ENCODE measurements at regions not wholly inside any gene's neighbourhood (a gene's known extent, or its start where the extent isn't known, plus 50 kb on each side); places are given as distances from the start of the nearest gene placed in this dataset.

DNA sequence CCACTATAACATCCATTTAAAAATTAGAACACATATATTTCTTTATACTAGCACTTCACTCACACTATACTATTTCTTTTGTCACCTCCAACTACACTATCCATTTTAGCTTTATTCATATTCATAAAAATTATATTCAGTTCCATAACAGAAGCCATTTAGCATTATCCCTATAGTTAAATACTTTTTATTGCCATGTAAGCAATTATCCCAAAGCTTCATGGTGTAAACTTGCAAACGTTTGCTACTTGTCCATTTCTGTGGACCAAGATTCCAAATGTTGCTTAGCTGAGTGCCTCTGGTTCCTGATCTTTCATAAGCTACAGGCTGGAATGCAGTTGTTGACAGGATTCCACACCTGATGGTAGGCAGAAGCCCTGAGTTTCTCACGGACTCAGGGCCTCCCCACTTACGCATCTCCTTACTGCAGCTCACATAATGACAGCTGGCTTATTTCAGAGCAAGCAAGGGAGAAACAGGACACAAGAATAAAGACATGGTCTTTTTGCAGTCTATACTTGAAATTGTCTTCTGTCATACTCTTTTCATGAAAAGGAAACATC lies 1584.8 kb downstream of the SLITRK5 start:
- CTCF ChIA-PET, result no interaction called here
- H3K27me3 Mint-ChIP-seq, result no peaks in the 10 kb centered on the region
- no peak for DNase-seq
- H3K9me3 Mint-ChIP-seq (ENCODE audit: low read depth), result peaks cover 18% of the 10 kb centered on the region
- no peaks in the 10 kb centered on the region for H3K4me1 Mint-ChIP-seq
- no peaks in the 10 kb centered on the region for H3K36me3 Mint-ChIP-seq
- H3K4me3 Mint-ChIP-seq, result no peak overlapping the region
- ATAC-seq, result no peak
- H3K27ac Mint-ChIP-seq, result no peak overlapping the region

DNA sequence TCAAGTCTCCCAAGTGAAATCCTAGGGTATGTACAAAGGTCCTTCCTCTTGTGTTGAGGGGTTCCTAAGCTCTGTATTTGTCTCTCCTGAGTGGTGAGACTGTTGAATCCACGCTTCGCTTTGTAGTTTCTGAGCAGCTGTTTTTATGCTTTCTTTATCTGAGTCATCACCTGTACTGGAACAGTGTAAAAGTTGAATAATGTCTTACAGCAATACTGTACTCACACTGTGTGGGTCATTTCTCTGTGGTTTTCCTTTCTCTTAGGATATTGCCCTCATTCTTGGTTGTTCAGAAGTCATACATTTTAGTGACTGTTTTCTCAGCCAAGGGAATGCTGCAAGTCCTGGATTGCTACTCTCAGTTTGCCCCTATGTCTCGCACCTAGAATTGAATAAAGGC lies 1596.6 kb downstream of the SLITRK5 start:
- peaks cover 8% of the 10 kb centered on the region for H3K9me3 Mint-ChIP-seq (ENCODE audit: low read depth)
- DNase-seq (no peak), ATAC-seq (no peak)
- no peaks in the 10 kb centered on the region for H3K36me3 Mint-ChIP-seq
- no peak overlapping the region for H3K27ac Mint-ChIP-seq
- H3K4me3 Mint-ChIP-seq, result no peak overlapping the region
- H3K4me1 Mint-ChIP-seq, result no peaks in the 10 kb centered on the region
- CTCF ChIA-PET, result no interaction called here
- H3K27me3 Mint-ChIP-seq, result no peaks in the 10 kb centered on the region

DNA sequence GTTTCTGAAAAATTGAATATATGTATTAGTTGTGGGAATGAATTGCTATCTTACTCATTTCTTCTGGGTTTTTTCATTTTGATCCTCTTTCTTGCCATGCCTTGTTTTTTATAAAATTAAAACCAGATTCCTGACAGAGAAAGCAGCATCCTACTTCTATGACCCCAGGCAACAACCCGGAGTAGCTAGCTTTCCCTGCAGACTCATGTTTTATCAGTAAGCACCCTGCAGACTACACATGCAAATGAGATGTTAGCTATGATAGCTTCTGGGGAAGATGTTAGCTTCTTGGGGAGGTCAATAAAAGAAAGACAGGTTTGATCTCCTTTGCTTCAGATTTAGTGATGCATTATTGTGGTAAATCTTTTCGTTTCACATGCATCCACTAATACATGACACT lies 1598.6 kb downstream of the SLITRK5 start:
- Mint-ChIP-seq H3K36me3 (no peaks in the 10 kb centered on the region), H3K27me3 (no peaks in the 10 kb centered on the region), H3K4me1 (no peaks in the 10 kb centered on the region), H3K9me3 (ENCODE audit: low read depth) (peaks cover 8% of the 10 kb centered on the region), H3K4me3 (no peak overlapping the region), H3K27ac (no peak overlapping the region)
- CTCF ChIA-PET, result no interaction called here
- DNase-seq (no peak), ATAC-seq (no peak)

DNA sequence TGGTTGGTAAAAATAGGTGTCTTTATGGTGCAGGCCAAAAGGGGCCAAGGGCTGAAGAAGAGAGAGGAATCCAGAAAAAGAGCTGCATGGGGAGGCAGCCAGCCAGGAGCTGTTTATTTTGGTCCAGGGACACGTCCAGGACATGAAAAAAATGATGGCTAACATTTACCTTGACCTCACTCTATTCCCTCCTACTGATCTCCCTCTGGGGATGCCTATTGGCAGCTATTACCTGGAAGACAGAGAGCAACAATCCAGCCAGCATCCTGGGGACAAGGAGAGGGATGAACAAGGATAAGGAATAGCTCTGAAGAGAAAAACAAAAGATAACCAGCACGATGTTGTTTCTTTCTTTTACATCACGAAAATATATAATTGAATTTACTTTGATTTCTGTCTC lies 1599.6 kb downstream of the SLITRK5 start:
- no peaks in the 10 kb centered on the region for H3K36me3 Mint-ChIP-seq
- no peak for ATAC-seq
- no peak overlapping the region for H3K27ac Mint-ChIP-seq
- H3K9me3 Mint-ChIP-seq (ENCODE audit: low read depth), result peaks cover 8% of the 10 kb centered on the region
- DNase-seq, result no peak
- no peak overlapping the region for H3K4me3 Mint-ChIP-seq
- no peaks in the 10 kb centered on the region for H3K27me3 Mint-ChIP-seq
- no peaks in the 10 kb centered on the region for H3K4me1 Mint-ChIP-seq
- CTCF ChIA-PET, result no interaction called here

DNA sequence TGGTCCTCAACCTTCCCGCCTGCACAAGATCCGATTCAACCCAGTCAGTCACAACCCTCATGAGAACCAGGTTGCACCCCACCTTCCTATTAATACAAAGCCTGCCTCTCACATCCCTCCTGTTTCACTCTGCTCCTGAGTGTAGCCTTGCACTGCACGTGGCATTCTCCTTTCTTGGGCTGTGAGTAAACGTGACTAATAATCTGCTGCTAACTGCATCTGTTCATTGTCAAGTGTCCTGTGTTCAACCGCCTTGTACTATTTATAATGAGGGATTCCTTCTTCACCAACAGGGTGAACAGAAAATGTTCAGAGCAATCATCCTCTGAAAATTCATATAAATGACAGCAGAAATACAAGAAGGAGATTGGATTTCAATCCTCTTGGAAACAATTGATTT lies 1608.2 kb downstream of the SLITRK5 start:
- H3K27ac Mint-ChIP-seq, result no peak overlapping the region
- DNase-seq, result no peak
- H3K4me3 Mint-ChIP-seq, result no peak overlapping the region
- ATAC-seq, result no peak
- H3K9me3 Mint-ChIP-seq (ENCODE audit: low read depth), result peaks cover 23% of the 10 kb centered on the region
- CTCF ChIA-PET, result no interaction called here
- H3K36me3 Mint-ChIP-seq, result no peaks in the 10 kb centered on the region
- no peaks in the 10 kb centered on the region for H3K4me1 Mint-ChIP-seq
- H3K27me3 Mint-ChIP-seq, result no peaks in the 10 kb centered on the region

DNA sequence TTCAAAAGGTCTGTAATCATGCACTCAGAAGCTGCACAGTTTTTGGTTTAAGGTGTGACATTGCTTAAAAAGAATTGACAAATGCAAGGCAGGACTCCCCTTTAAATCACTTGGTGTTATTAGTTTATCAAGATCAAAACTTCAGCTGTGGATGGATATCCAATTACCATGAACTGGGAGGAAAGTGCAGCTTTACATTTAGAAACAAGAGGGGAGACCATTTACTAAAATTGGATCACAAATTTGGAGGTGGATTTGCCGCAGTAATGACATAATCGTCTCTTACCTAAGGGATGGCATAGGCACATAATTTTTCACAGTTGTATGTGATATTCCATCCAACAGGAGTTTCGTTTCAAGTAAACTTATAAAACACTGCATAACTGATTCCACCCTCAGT lies 1610.2 kb downstream of the SLITRK5 start:
- no peak overlapping the region for H3K27ac Mint-ChIP-seq
- H3K27me3 Mint-ChIP-seq, result no peaks in the 10 kb centered on the region
- H3K9me3 Mint-ChIP-seq (ENCODE audit: low read depth), result peaks cover 22% of the 10 kb centered on the region
- DNase-seq, result no peak
- no peaks in the 10 kb centered on the region for H3K36me3 Mint-ChIP-seq
- no peak for ATAC-seq
- no peak overlapping the region for H3K4me3 Mint-ChIP-seq
- no peaks in the 10 kb centered on the region for H3K4me1 Mint-ChIP-seq
- CTCF ChIA-PET, result no interaction called here

DNA sequence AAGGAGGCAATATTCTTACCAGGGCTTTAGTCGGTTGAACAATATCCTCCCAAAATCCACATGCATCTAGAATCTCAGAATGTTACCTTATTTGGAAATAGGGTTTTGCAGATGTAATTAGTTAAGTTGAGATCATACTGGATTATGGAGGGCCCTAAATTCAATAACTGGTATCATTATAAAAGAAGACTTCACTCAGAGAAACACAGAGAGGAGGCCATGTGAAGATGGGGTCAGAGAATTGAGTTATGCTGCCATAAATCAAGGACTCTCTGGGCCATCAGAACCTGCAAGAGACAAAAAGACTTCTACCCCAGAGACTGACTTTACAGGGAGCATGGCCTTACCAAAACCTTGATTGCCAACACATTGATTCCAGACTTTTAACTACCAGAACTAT lies 1611.1 kb downstream of the SLITRK5 start:
- Mint-ChIP-seq H3K27me3 (no peaks in the 10 kb centered on the region), H3K27ac (no peak overlapping the region), H3K4me3 (no peak overlapping the region), H3K9me3 (ENCODE audit: low read depth) (peaks cover 18% of the 10 kb centered on the region), H3K4me1 (no peaks in the 10 kb centered on the region), H3K36me3 (no peaks in the 10 kb centered on the region)
- DNase-seq, result no peak
- CTCF ChIA-PET, result no interaction called here
- no peak for ATAC-seq

DNA sequence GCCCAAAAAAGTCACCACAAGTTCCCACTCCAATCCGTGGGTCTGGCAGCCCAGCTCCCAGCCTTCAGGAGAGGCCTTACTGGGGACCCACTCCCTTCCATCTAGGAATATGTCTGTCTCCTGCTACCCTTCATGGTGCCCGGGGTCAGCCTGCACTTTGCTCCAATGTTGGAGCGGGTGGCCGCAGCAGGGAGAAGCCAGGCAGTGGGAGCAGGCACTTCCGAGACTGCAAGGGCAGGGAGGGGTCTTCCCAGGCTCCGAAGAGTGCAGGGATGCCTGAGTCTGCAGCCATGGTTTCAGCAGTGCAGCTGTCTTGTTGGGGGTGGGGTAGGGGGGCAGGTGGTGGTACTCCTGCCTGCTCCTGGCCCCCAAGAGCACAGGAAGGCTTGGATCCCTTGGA lies 1616.2 kb downstream of the SLITRK5 start:
- CTCF ChIA-PET, result no interaction called here
- Mint-ChIP-seq H3K27me3 (no peaks in the 10 kb centered on the region), H3K4me1 (no peaks in the 10 kb centered on the region), H3K9me3 (ENCODE audit: low read depth) (peaks cover 4% of the 10 kb centered on the region), H3K27ac (no peak overlapping the region), H3K36me3 (no peaks in the 10 kb centered on the region), H3K4me3 (no peak overlapping the region)
- no peak for ATAC-seq
- no peak for DNase-seq

DNA sequence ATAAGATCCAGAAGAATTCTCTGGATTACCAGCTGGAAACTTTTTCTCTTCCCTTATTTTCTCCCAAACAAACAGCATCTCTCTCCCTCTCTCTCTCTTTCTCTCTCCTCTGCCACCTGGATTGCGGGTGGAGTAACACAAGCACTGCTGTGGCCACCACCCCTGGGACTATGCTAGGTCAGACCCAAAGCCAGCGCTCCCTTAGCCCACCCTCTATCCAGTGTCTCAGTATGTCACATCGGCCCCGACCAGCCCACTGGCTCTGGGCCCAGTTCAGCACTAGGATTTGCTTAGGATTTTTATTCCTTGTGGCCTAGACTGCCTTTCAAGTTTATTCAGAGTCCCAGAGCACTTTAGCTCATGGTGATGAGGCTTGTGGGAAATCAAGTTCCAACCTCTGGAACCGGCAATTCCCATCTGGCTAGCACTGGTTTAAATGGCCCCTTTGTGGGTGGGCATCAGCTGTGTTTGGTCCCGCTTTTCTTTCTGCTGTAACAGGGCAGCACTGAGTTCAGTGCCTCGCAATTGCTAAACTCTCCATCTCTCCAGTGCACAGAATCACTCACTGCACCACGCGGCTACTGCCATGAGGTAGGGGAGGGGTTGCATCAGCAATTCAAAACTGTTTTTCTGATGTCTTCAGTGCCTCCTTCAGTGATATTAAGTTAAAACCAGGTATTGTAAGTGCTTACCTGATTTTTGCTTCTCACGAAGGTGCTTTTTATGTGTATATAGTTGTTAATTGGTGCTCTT lies 1623.1 kb downstream of the SLITRK5 start:
- ATAC-seq, result no peak
- H3K27ac Mint-ChIP-seq, result no peak overlapping the region
- DNase-seq, result no peak
- H3K36me3 Mint-ChIP-seq, result no peaks in the 10 kb centered on the region
- H3K4me1 Mint-ChIP-seq, result no peaks in the 10 kb centered on the region
- no peak overlapping the region for H3K4me3 Mint-ChIP-seq
- H3K27me3 Mint-ChIP-seq, result no peaks in the 10 kb centered on the region
- peaks cover 9% of the 10 kb centered on the region for H3K9me3 Mint-ChIP-seq (ENCODE audit: low read depth)
- CTCF ChIA-PET, result no interaction called here

DNA sequence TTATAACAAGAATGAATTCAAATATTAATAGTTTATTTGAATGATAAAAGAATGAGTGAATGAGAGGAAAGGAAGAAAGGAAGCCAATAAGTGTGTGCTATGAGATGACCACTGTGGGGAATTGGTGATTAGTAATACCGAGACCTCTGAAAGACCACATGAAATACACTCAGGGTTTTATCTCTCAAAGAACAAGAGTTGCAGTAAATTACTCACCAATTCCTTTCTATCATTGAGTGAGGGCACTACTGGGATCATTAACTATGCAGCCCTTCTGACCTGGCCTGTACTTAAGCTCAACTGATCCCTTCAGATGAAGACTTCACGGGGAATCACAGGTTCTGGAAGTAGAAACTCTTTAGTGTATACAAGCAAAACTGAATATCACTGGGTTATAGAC lies 1636.1 kb downstream of the SLITRK5 start:
- ATAC-seq, result no peak
- peaks cover 7% of the 10 kb centered on the region for H3K9me3 Mint-ChIP-seq (ENCODE audit: low read depth)
- no peaks in the 10 kb centered on the region for H3K4me1 Mint-ChIP-seq
- CTCF ChIA-PET, result no interaction called here
- no peaks in the 10 kb centered on the region for H3K36me3 Mint-ChIP-seq
- no peak overlapping the region for H3K4me3 Mint-ChIP-seq
- no peak overlapping the region for H3K27ac Mint-ChIP-seq
- DNase-seq, result no peak
- no peaks in the 10 kb centered on the region for H3K27me3 Mint-ChIP-seq

DNA sequence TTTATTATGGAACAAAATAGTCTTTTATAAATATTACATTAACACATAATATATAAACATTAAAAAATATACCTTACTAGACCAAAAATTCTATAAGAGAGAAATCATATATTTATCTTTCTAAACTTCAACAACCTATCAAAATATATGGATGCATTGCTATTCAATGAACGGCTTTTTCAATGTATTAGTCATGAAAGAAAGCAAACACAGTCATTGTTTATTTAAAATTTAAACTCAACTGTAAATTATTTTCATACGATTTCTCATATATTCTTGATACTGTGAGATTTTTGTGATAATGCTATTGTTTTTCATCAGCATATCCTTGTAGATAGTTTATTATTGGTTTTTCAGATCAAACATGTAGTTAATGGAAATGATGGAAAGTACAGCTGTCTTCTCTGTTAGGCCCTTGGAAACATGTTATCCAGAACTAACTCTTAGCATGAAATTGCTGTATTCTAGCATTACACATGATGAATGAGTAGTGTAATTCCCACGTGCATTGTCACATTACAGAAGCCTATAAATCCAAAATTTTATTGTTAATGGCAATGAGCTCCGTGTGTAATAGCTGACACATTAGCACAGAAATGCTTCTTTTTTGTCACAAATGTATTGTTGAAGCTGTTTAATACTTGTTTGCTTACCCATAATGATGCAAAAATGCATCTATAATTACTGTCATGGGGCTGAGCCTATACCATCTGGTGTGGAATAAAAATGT lies 1639.9 kb downstream of the SLITRK5 start:
- Mint-ChIP-seq H3K27me3 (no peaks in the 10 kb centered on the region), H3K27ac (no peak overlapping the region), H3K9me3 (ENCODE audit: low read depth) (peaks cover 2% of the 10 kb centered on the region), H3K4me1 (no peaks in the 10 kb centered on the region), H3K36me3 (no peaks in the 10 kb centered on the region), H3K4me3 (no peak overlapping the region)
- DNase-seq (no peak), ATAC-seq (no peak)
- CTCF ChIA-PET, result no interaction called here

DNA sequence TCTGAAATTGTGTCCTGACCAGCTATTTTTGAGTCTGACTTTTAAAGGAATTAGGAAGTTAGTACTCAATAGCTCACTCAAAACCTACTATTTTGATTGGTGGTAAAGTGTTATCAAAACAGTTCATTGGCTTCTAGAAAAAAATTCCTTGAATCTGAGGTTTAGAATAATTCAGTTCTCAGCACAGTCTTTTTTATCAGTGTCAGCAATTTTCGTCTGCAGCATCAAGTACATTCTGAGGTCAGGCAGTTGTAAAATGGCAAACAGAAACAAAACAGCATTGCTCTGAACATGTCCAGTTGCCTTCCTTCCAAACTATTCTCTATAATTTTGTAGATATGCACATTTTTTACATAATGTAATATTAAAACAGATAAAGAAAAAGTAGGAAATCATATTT lies 1644.1 kb downstream of the SLITRK5 start:
- Mint-ChIP-seq H3K4me1 (no peaks in the 10 kb centered on the region), H3K36me3 (no peaks in the 10 kb centered on the region), H3K4me3 (no peak overlapping the region), H3K27ac (no peak overlapping the region), H3K9me3 (ENCODE audit: low read depth) (peaks cover 2% of the 10 kb centered on the region), H3K27me3 (no peaks in the 10 kb centered on the region)
- CTCF ChIA-PET, result no interaction called here
- DNase-seq (no peak), ATAC-seq (no peak)

DNA sequence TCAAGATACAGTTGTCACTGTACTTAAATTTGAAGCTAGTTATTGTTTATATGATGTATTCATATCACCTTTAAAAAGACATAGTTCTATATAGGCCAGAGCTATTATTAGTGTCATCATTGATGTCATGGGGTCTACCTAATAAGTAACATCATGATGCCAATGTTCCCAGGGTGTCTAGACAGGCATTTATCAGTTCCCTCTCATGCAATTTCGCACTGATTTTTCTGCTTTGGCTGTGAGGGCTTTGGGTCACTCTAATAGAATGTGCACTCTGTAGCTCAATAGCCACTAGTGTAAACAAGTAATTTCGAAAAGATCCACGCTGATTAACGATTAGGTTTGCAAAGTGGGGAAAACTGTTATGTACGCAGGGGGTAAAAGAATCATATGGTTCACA lies 1651.3 kb downstream of the SLITRK5 start:
- Mint-ChIP-seq H3K4me3 (no peak overlapping the region), H3K4me1 (no peaks in the 10 kb centered on the region), H3K27me3 (no peaks in the 10 kb centered on the region), H3K9me3 (ENCODE audit: low read depth) (no peaks in the 10 kb centered on the region), H3K36me3 (no peaks in the 10 kb centered on the region), H3K27ac (no peak overlapping the region)
- DNase-seq (no peak), ATAC-seq (no peak)
- CTCF ChIA-PET, result no interaction called here

DNA sequence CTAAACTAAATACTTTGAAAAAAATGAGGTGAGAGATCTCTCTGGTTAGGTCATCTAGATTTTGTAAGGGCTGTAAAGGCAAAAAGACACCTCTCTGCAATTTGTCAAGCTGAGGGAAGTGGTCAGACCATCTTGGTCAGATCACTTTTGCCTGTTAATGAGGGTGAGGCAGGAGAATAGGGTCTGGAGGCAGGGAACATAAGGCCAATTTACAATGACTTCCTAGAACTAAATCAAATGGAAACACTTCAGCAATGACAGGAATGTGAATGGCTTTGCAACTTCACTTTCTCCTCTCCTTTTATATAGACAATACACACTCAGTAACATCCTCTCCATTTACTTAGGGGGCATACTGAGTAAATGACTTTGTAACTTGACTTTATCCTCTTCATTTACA lies 1653.4 kb downstream of the SLITRK5 start:
- H3K4me1 Mint-ChIP-seq, result no peaks in the 10 kb centered on the region
- H3K36me3 Mint-ChIP-seq, result no peaks in the 10 kb centered on the region
- H3K4me3 Mint-ChIP-seq, result no peak overlapping the region
- no peak overlapping the region for H3K27ac Mint-ChIP-seq
- CTCF ChIA-PET, result no interaction called here
- ATAC-seq (no peak), DNase-seq (no peak)
- no peaks in the 10 kb centered on the region for H3K9me3 Mint-ChIP-seq (ENCODE audit: low read depth)
- H3K27me3 Mint-ChIP-seq, result no peaks in the 10 kb centered on the region

All from activated CD8-positive, alpha-beta memory T cell treated with anti-CD3 and anti-CD28 coated beads, Interleukin-2, amount 10 ng/mL, durations not matched to agents 7 days and 5 days (primary cell).